OCI-LY7 (cell line): ENCODE measurements at regions not wholly inside any gene's neighbourhood (a gene's known extent, or its start where the extent isn't known, plus 50 kb on each side); places are given as distances from the start of the nearest gene placed in this dataset.

Experiments
- BruUV-seq: library from RNA; stranded (reverse); fragments of 400-500 nt; replicated peaks from 2 replicates; lab custom pipeline; 2021; lab: Mats Ljungman, UMichigan
- CTCF ChIA-PET: fragments of 300-600 bp; sonication (Branson Sonifier 250); formaldehyde crosslinking; loops from one replicate; lab custom pipeline; 2022; ENCODE audit warnings: antibody characterized with exemption; ENCODE audit not compliant: unreplicated experiment; lab: Charles Lee
- POLR2A ChIA-PET: fragments of 300-600 bp; sonication (Branson Sonifier 250); formaldehyde crosslinking; loops from one replicate; lab custom pipeline; 2022; ENCODE audit warnings: antibody characterized with exemption; lab: Charles Lee
- DNase-seq: peaks from one replicate; pipeline ENCODE4 v3.0.0-alpha.2; 2015; ENCODE audit warnings: low spot score
- H2AFZ ChIP-seq: fragments of 200-600 bp; sonication (generic), shearing (Covaris generic); 2 replicates; pipeline ENCODE4 v1.6.1; 2014; ENCODE audit warnings: mild to moderate bottlenecking, antibody characterized with exemption, low read length, moderate library complexity
- H3K27ac ChIP-seq: fragments of 200-600 bp; sonication (generic); 2 replicates; pipeline ENCODE4 v1.5.1; 2014; ENCODE audit warnings: mixed run types, low read depth, mild to moderate bottlenecking, moderate library complexity, low read length, inconsistent platforms; ENCODE audit not compliant: poor library complexity, severe bottlenecking
- H3K36me3 ChIP-seq: fragments of 200-600 bp; sonication (generic); 2 replicates; pipeline ENCODE4 v1.6.1; 2014; ENCODE audit warnings: mild to moderate bottlenecking, antibody characterized with exemption, low read length, moderate library complexity, mixed read lengths; ENCODE audit not compliant: insufficient read depth
- H3K4me1 ChIP-seq: fragments of 200-600 bp; sonication (generic); 2 replicates; pipeline ENCODE4 v1.5.1; 2014; ENCODE audit warnings: mild to moderate bottlenecking, low read length; ENCODE audit not compliant: insufficient read depth, poor library complexity, severe bottlenecking
- H3K4me2 ChIP-seq: fragments of 200-600 bp; sonication (generic); 2 replicates; pipeline ENCODE4 v1.6.1; 2014; ENCODE audit warnings: mild to moderate bottlenecking, low read length
- H3K4me3 ChIP-seq: fragments of 200-600 bp; sonication (generic); 2 replicates; pipeline ENCODE4 v1.5.1; 2014; ENCODE audit warnings: mild to moderate bottlenecking, low read depth, low read length; ENCODE audit not compliant: poor library complexity, severe bottlenecking
- H3K79me2 ChIP-seq: fragments of 200-600 bp; sonication (generic); 2 replicates; pipeline ENCODE4 v1.6.1; 2016; ENCODE audit warnings: low read depth, mild to moderate bottlenecking, low read length, moderate library complexity, mixed read lengths; ENCODE audit not compliant: insufficient read depth
- H3K9me2 ChIP-seq: fragments of 200-600 bp; sonication (generic); 2 replicates; pipeline ENCODE4 v1.6.1; 2016; ENCODE audit warnings: mild to moderate bottlenecking, low read length, mixed read lengths; ENCODE audit not compliant: insufficient read depth
- H3K9me3 ChIP-seq: fragments of 200-600 bp; sonication (generic); 2 replicates; pipeline ENCODE4 v1.6.1; 2014; ENCODE audit warnings: mild to moderate bottlenecking, mixed run types, low read length, mixed read lengths
- H4K20me1 ChIP-seq: fragments of 200-600 bp; sonication (generic); 2 replicates; pipeline ENCODE4 v1.6.1; 2014; ENCODE audit warnings: mild to moderate bottlenecking, antibody characterized with exemption, low read length, moderate library complexity, mixed read lengths; ENCODE audit not compliant: insufficient read depth
- CTCF ChIP-seq: fragments of 200-600 bp; sonication (generic); conservative IDR thresholded peaks from 2 replicates; pipeline ENCODE4 v1.5.1; 2014; ENCODE audit warnings: mild to moderate bottlenecking, antibody characterized with exemption, low read length, moderate library complexity, mixed read lengths
- EZH2phosphoT487 ChIP-seq: fragments of 200-600 bp; sonication (generic); IDR thresholded peaks from 2 replicates; pipeline ENCODE4 v1.6.1; 2018; ENCODE audit warnings: low read depth, borderline replicate concordance, mild to moderate bottlenecking, mixed run types, antibody characterized with exemption, low read length, moderate library complexity, mixed read lengths
- intact Hi-C: fragments of 100-400 bp; cut with micrococcal nuclease; formaldehyde crosslinking; loops from one replicate; pipeline ENCODE4 v1.10.0; 2022; ENCODE audit not compliant: unreplicated experiment

- Histone ChIP-seq H3K9me2 (no peaks in the 10 kb centered on the region), H2AFZ (no peak overlapping the region), H3K4me2 (no peak overlapping the region), H4K20me1 (no peaks in the 10 kb centered on the region), H3K79me2 (no peaks in the 10 kb centered on the region), H3K4me1 (no peaks in the 10 kb centered on the region), H3K9me3 (no peaks in the 10 kb centered on the region), H3K4me3 (no peak overlapping the region), H3K36me3 (no peaks in the 10 kb centered on the region), H3K27ac (no peak overlapping the region)
- BruUV-seq: no TSS peak
- TF ChIP-seq EZH2phosphoT487 (no peak), CTCF (no peak)
- ChIA-PET POLR2A (no interaction called here), CTCF (no interaction called here)
- intact Hi-C loops: no loop called here
- DNase-seq: no peak
Observed at GRCh38 chr7:131956864-131957263, 400.4 kb upstream of the PODXL start.

GRCh38 chr7:131955679-131956078 lies 399.3 kb upstream of the PODXL start:
- DNase-seq: no peak
- TF ChIP-seq EZH2phosphoT487: no peak
- TF ChIP-seq CTCF: no peak
- ChIA-PET CTCF (no interaction called here), POLR2A (interaction anchor here (1.2 kb wide), 1 partner anchor 10 kb away, joined by 4 read pairs; no protein-coding TSS in a partner anchor)
- Histone ChIP-seq H3K4me2 (no peak overlapping the region), H3K79me2 (no peaks in the 10 kb centered on the region), H3K4me1 (no peaks in the 10 kb centered on the region), H3K9me2 (no peaks in the 10 kb centered on the region), H3K27ac (no peak overlapping the region), H4K20me1 (no peaks in the 10 kb centered on the region), H3K9me3 (no peaks in the 10 kb centered on the region), H3K4me3 (no peak overlapping the region), H2AFZ (no peak overlapping the region), H3K36me3 (no peaks in the 10 kb centered on the region)
- BruUV-seq: no TSS peak
- intact Hi-C loops: no loop called here

- Histone ChIP-seq H3K79me2 (no peaks in the 10 kb centered on the region), H3K27ac (no peak overlapping the region), H3K4me2 (no peak overlapping the region), H2AFZ (no peak overlapping the region), H3K36me3 (no peaks in the 10 kb centered on the region), H3K9me2 (no peaks in the 10 kb centered on the region), H3K4me1 (no peaks in the 10 kb centered on the region), H3K4me3 (no peak overlapping the region), H3K9me3 (no peaks in the 10 kb centered on the region), H4K20me1 (no peaks in the 10 kb centered on the region)
- BruUV-seq: no TSS peak
- ChIA-PET CTCF (no interaction called here), POLR2A (no interaction called here)
- no peak for DNase-seq
- intact Hi-C loops: no loop called here
- TF ChIP-seq EZH2phosphoT487 (no peak), CTCF (no peak)
Observed at GRCh38 chr7:131953184-131953583, 396.8 kb upstream of the PODXL start.
